NB4 (cell line): ENCODE measurements at regions not wholly inside any gene's neighbourhood (a gene's known extent, or its start where the extent isn't known, plus 50 kb on each side); places are given as distances from the start of the nearest gene placed in this dataset.

Experiments used
- DNase-seq: peaks from one replicate; pipeline ENCODE4 v3.0.0; 2010; ENCODE audit warnings: low read depth
- H3K4me3 ChIP-seq: one replicate; pipeline ENCODE4 v1.5.1; 2011; ENCODE audit warnings: mild to moderate bottlenecking, low read depth, low read length, moderate library complexity
- CTCF ChIP-seq: IDR thresholded peaks from one replicate; pipeline ENCODE4 v1.5.1; 2012; ENCODE audit warnings: low read depth, low read length
- MAX ChIP-seq: IDR thresholded peaks from 2 replicates; pipeline ENCODE4 v1.6.1; 2011; ENCODE audit warnings: low read depth, low read length
- MYC ChIP-seq: IDR thresholded peaks from 2 replicates; pipeline ENCODE4 v1.6.1; 2011; ENCODE audit warnings: low read depth, low read length
- POLR2A ChIP-seq: IDR thresholded peaks from 2 replicates; pipeline ENCODE4 v1.6.1; 2011; ENCODE audit warnings: mild to moderate bottlenecking; ENCODE audit not compliant: insufficient read length; ENCODE audit errors: extremely low read depth

- no peak for TF ChIP-seq MYC
- TF ChIP-seq CTCF = no peak
- no peak for TF ChIP-seq MAX
- no peak for TF ChIP-seq POLR2A
- no peak for DNase-seq
- H3K4me3 ChIP-seq = no peak overlapping the region
Observed at GRCh38 chr11:15761235-15761634, 595.1 kb downstream of the SOX6 start.

- no peak overlapping the region for H3K4me3 ChIP-seq
- no peak for DNase-seq
- no peak for TF ChIP-seq MYC
- no peak for TF ChIP-seq MAX
- TF ChIP-seq CTCF = no peak
- TF ChIP-seq POLR2A = no peak
Observed at GRCh38 chr11:15764326-15764725, 592.0 kb downstream of the SOX6 start.

GRCh38 chr11:15764948-15765347 lies 591.4 kb downstream of the SOX6 start:
- TF ChIP-seq CTCF = no peak
- TF ChIP-seq MAX = no peak
- no peak for TF ChIP-seq MYC
- no peak for TF ChIP-seq POLR2A
- no peak for DNase-seq
- H3K4me3 ChIP-seq = no peak overlapping the region

- TF ChIP-seq MAX = no peak
- TF ChIP-seq CTCF = no peak
- no peak for TF ChIP-seq POLR2A
- H3K4me3 ChIP-seq = no peak overlapping the region
- DNase-seq = no peak
Observed at GRCh38 chr11:15765530-15765929, 590.8 kb downstream of the SOX6 start.

DNA sequence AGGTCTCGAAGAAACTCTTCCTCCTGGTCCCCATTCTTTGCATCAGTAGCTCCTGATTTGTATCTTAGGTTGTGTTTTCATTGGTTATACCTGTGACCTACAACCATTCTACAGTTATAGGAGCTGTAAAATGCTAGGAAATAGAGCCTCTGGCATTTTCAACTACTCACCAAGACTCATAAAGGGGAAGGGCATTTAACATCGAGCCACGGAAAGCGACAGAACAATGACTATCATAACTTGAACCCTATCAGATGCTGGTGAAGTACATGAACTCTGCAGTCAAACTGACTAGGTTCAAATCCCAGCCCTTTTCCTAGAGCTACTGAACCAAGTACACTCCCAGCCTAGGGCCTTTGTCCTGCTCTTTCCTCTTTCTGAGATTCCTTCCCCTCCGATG lies 588.0 kb downstream of the SOX6 start:
- TF ChIP-seq POLR2A (no peak), CTCF (no peak), MAX (no peak), MYC (no peak)

DNA sequence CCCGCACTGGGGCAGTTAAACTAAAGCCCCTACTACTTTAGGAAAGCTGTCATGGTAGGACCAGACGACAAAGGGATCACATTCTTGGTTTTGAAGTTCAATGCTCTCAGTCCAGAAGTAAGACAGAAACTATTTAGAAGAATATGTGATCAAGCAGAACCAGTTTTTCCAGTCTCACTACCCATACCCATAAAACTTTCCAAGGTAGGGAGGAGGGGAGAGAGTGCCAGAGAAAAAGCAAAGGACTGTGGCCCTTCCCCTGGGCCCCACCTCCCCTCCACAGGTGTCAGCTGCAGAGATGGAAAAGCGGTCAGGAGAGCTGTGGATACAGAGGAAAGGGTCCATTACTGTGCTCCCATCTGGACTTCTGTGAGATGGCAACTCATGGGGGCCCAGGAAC lies 587.1 kb downstream of the SOX6 start:
- TF ChIP-seq CTCF (no peak), MYC (no peak), POLR2A (no peak), MAX (no peak)
- DNase-seq = no peak
- H3K4me3 ChIP-seq = no peak overlapping the region

More for the DNA sequence above, 588.0 kb downstream of the SOX6 start:
- H3K4me3 ChIP-seq = no peak overlapping the region
- DNase-seq = no peak
